ENCODE measurements at regions not wholly inside any gene's neighbourhood (a gene's known extent, or its start where the extent isn't known, plus 50 kb on each side); places are given as distances from the start of the nearest gene placed in this dataset.

GRCh38 chr6:48243071-48243470, 132.1 kb upstream of the PTCHD4 start:
- FAIRE-seq, result no peak
- no peak for DNase-seq (ENCODE audit: insufficient read length)
- TF ChIP-seq TAF1 (IDR thresholded peaks at IDR 0.05; ENCODE audit: borderline replicate concordance, low read depth, low read length), result no peak
- TF ChIP-seq POLR2A (IDR thresholded peaks at IDR 0.05; ENCODE audit: low read depth, low read length), result no peak
- no peak for TF ChIP-seq POLR2AphosphoS5 (IDR thresholded peaks at IDR 0.05; ENCODE audit: low read depth, low read length)

GRCh38 chr6:48240287-48240686, 129.3 kb upstream of the PTCHD4 start:
- no peak for TF ChIP-seq POLR2AphosphoS5 (IDR thresholded peaks at IDR 0.05; ENCODE audit: low read depth, low read length)
- TF ChIP-seq TAF1 (IDR thresholded peaks at IDR 0.05; ENCODE audit: borderline replicate concordance, low read depth, low read length), result no peak
- TF ChIP-seq POLR2A (IDR thresholded peaks at IDR 0.05; ENCODE audit: low read depth, low read length), result no peak
- no peak for DNase-seq (ENCODE audit: insufficient read length)
- no peak for FAIRE-seq

GRCh38 chr6:48236375-48236774, 125.4 kb upstream of the PTCHD4 start:
- no peak for DNase-seq (ENCODE audit: insufficient read length)
- no peak for FAIRE-seq
- TF ChIP-seq POLR2AphosphoS5 (IDR thresholded peaks at IDR 0.05; ENCODE audit: low read depth, low read length) (no peak), POLR2A (IDR thresholded peaks at IDR 0.05; ENCODE audit: low read depth, low read length) (no peak), TAF1 (IDR thresholded peaks at IDR 0.05; ENCODE audit: borderline replicate concordance, low read depth, low read length) (no peak)

- TF ChIP-seq POLR2AphosphoS5 (IDR thresholded peaks at IDR 0.05; ENCODE audit: low read depth, low read length) (no peak), TAF1 (IDR thresholded peaks at IDR 0.05; ENCODE audit: borderline replicate concordance, low read depth, low read length) (no peak), POLR2A (IDR thresholded peaks at IDR 0.05; ENCODE audit: low read depth, low read length) (no peak)
- no peak for DNase-seq (ENCODE audit: insufficient read length)
- no peak for FAIRE-seq
Measured at GRCh38 chr6:48233063-48233462, 122.1 kb upstream of the PTCHD4 start.

GRCh38 chr6:48229841-48230240, 118.8 kb upstream of the PTCHD4 start:
- DNase-seq (ENCODE audit: insufficient read length) (no peak), FAIRE-seq (no peak)
- TF ChIP-seq POLR2A (IDR thresholded peaks at IDR 0.05; ENCODE audit: low read depth, low read length), result no peak
- no peak for TF ChIP-seq POLR2AphosphoS5 (IDR thresholded peaks at IDR 0.05; ENCODE audit: low read depth, low read length)
- TF ChIP-seq TAF1 (IDR thresholded peaks at IDR 0.05; ENCODE audit: borderline replicate concordance, low read depth, low read length), result no peak

- no peak for FAIRE-seq
- no peak for TF ChIP-seq TAF1 (IDR thresholded peaks at IDR 0.05; ENCODE audit: borderline replicate concordance, low read depth, low read length)
Measured at GRCh38 chr6:48222241-48222640, 111.2 kb upstream of the PTCHD4 start.

GRCh38 chr6:48213076-48213788, 102.2 kb upstream of the PTCHD4 start:
- DNase-seq (ENCODE audit: insufficient read length), result no peak
- FAIRE-seq, result peak; percentile 53
- TF ChIP-seq POLR2A (IDR thresholded peaks at IDR 0.05; ENCODE audit: low read depth, low read length) (no peak), POLR2AphosphoS5 (IDR thresholded peaks at IDR 0.05; ENCODE audit: low read depth, low read length) (no peak), TAF1 (IDR thresholded peaks at IDR 0.05; ENCODE audit: borderline replicate concordance, low read depth, low read length) (no peak)

More at GRCh38 chr6:48222241-48222640, 111.2 kb upstream of the PTCHD4 start:
- DNase-seq (ENCODE audit: insufficient read length), result no peak

- no peak for TF ChIP-seq POLR2A (IDR thresholded peaks at IDR 0.05; ENCODE audit: low read depth, low read length)
- no peak for TF ChIP-seq POLR2AphosphoS5 (IDR thresholded peaks at IDR 0.05; ENCODE audit: low read depth, low read length)
- no peak for TF ChIP-seq TAF1 (IDR thresholded peaks at IDR 0.05; ENCODE audit: borderline replicate concordance, low read depth, low read length)
- no peak for DNase-seq (ENCODE audit: insufficient read length)
- no peak for FAIRE-seq
Measured at GRCh38 chr6:48212501-48212900, 101.5 kb upstream of the PTCHD4 start.

GRCh38 chr6:48206091-48206490, 95.1 kb upstream of the PTCHD4 start:
- TF ChIP-seq TAF1 (IDR thresholded peaks at IDR 0.05; ENCODE audit: borderline replicate concordance, low read depth, low read length), result no peak
- no peak for TF ChIP-seq POLR2A (IDR thresholded peaks at IDR 0.05; ENCODE audit: low read depth, low read length)
- TF ChIP-seq POLR2AphosphoS5 (IDR thresholded peaks at IDR 0.05; ENCODE audit: low read depth, low read length), result no peak
- no peak for FAIRE-seq
- no peak for DNase-seq (ENCODE audit: insufficient read length)

GRCh38 chr6:48200869-48201390, 89.9 kb upstream of the PTCHD4 start:
- TF ChIP-seq POLR2AphosphoS5 (IDR thresholded peaks at IDR 0.05; ENCODE audit: low read depth, low read length) (no peak), TAF1 (IDR thresholded peaks at IDR 0.05; ENCODE audit: borderline replicate concordance, low read depth, low read length) (no peak), POLR2A (IDR thresholded peaks at IDR 0.05; ENCODE audit: low read depth, low read length) (no peak)
- FAIRE-seq (no peak), DNase-seq (ENCODE audit: insufficient read length) (no peak)

GRCh38 chr6:48199499-48199898, 88.5 kb upstream of the PTCHD4 start:
- DNase-seq (ENCODE audit: insufficient read length) (no peak), FAIRE-seq (no peak)
- TF ChIP-seq TAF1 (IDR thresholded peaks at IDR 0.05; ENCODE audit: borderline replicate concordance, low read depth, low read length), result no peak
- no peak for TF ChIP-seq POLR2A (IDR thresholded peaks at IDR 0.05; ENCODE audit: low read depth, low read length)
- TF ChIP-seq POLR2AphosphoS5 (IDR thresholded peaks at IDR 0.05; ENCODE audit: low read depth, low read length), result no peak

GRCh38 chr6:48197941-48198340, 86.9 kb upstream of the PTCHD4 start:
- FAIRE-seq (no peak), DNase-seq (ENCODE audit: insufficient read length) (no peak)
- TF ChIP-seq TAF1 (IDR thresholded peaks at IDR 0.05; ENCODE audit: borderline replicate concordance, low read depth, low read length), result no peak
- TF ChIP-seq POLR2AphosphoS5 (IDR thresholded peaks at IDR 0.05; ENCODE audit: low read depth, low read length), result no peak
- TF ChIP-seq POLR2A (IDR thresholded peaks at IDR 0.05; ENCODE audit: low read depth, low read length), result no peak
